Endodermal cell (in vitro differentiated cells): ENCODE measurements at regions not wholly inside any gene's neighbourhood (a gene's known extent, or its start where the extent isn't known, plus 50 kb on each side); places are given as distances from the start of the nearest gene placed in this dataset.

Experiments used
- DNase-seq: peaks from one replicate; pipeline ENCODE4 v3.0.0-alpha.2; 2017
- H3K27ac ChIP-seq: 2 replicates; pipeline ENCODE4 v1.5.1; 2013; ENCODE audit warnings: mild to moderate bottlenecking, low read depth, low read length, moderate library complexity
- H3K27me3 ChIP-seq: 2 replicates; pipeline ENCODE4 v1.6.1; 2013; ENCODE audit warnings: mild to moderate bottlenecking, low read length, moderate library complexity; ENCODE audit not compliant: insufficient read depth, control insufficient read depth, poor library complexity, severe bottlenecking
- H3K36me3 ChIP-seq: 2 replicates; pipeline ENCODE4 v1.7.0; 2013; ENCODE audit warnings: mild to moderate bottlenecking, low read length, moderate library complexity; ENCODE audit not compliant: control insufficient read depth, insufficient read depth
- H3K4me1 ChIP-seq: one replicate; pipeline ENCODE4 v1.7.0; 2013; ENCODE audit warnings: low read length; ENCODE audit not compliant: control insufficient read depth, insufficient read depth
- H3K4me3 ChIP-seq: 2 replicates; pipeline ENCODE4 v1.5.1; 2013; ENCODE audit warnings: mild to moderate bottlenecking, low read length, moderate library complexity
- H3K9ac ChIP-seq: 2 replicates; pipeline ENCODE4 v1.6.1; 2013; ENCODE audit warnings: mild to moderate bottlenecking, low read length, moderate library complexity; ENCODE audit not compliant: poor library complexity, severe bottlenecking; ENCODE audit errors: extremely low read depth
- H3K9me3 ChIP-seq: 2 replicates; pipeline ENCODE4 v1.6.1; 2013; ENCODE audit warnings: mild to moderate bottlenecking, low read length, moderate library complexity; ENCODE audit not compliant: control insufficient read depth
- H3K27ac Mint-ChIP-seq: 2 replicates; pipeline ENCODE4 v1.8.0; 2020; ENCODE audit warnings: mixed read lengths
- H3K27me3 Mint-ChIP-seq: 2 replicates; pipeline ENCODE4 v1.8.0; 2021; ENCODE audit warnings: mild to moderate bottlenecking, mixed read lengths; ENCODE audit not compliant: insufficient read depth
- H3K36me3 Mint-ChIP-seq: 2 replicates; pipeline ENCODE4 v1.8.0; 2020; ENCODE audit warnings: low read depth, mixed read lengths
- H3K4me1 Mint-ChIP-seq: 2 replicates; pipeline ENCODE4 v1.8.0; 2020; ENCODE audit warnings: mixed read lengths
- H3K4me3 Mint-ChIP-seq: 2 replicates; pipeline ENCODE4 v1.8.0; 2020; ENCODE audit warnings: mild to moderate bottlenecking, moderate library complexity, mixed read lengths
- H3K9me3 Mint-ChIP-seq: 2 replicates; pipeline ENCODE4 v1.8.0; 2020; ENCODE audit warnings: mild to moderate bottlenecking, mixed read lengths
- CTCF ChIP-seq: fragments of 200-600 bp; sonication (generic); conservative IDR thresholded peaks from 2 replicates; pipeline ENCODE4 v1.5.0; 2021; ENCODE audit warnings: antibody characterized with exemption, mild to moderate bottlenecking
- WGBS, 2 experiments: methylation state at CpG; one replicate each; pipeline versions ENCODE4 v1.1.5 to v1.1.7; 2013; ENCODE audit warnings: missing lambda C conversion rate in 2 of 2, mixed read lengths in 1 of 2; ENCODE audit not compliant: insufficient coverage in 1 of 2, insufficient read length in 1 of 2; 5-methylcytosine and 5-hydroxymethylcytosine counted together

- WGBS, 2 experiments: 89 to 96% methylated on average over 12 to 16 of the region's 16 CpGs
These were observed 126.6 kb downstream of the ZNF664 start for GRCh38 chr12:124099661-124100060.

DNA sequence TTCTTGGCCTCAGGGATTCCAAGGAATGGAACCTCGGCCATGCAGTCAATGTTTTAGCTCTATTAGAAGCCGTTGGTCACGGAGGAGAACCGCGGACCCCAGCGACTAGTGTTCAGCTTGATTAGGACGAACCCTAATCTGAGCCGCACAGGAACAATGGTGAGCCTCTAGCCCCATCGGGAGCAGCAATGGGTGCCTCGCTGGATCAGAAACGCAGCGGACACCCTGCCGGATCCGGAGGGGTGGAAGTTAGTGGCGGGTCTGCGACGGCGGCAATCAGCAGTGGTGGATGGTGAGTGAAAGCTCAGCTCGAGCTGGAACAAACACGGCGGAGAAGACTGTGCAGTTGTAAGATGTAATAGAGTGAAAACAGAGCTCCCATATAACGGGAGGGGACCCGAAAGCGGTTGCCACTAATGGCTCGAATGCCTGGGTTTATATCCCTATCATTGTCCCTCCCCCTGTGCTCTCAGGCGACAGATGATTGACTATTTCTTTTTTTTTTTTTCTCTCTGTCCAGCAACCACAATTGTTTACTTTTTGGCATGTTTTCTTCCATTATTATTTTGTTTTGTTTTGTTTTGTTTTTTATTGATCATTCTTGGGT lies 127.7 kb downstream of the ZNF664 start:
- Mint-ChIP-seq H3K36me3 (peaks cover 2% of the 10 kb centered on the region), H3K4me3 (no peak overlapping the region), H3K9me3 (peaks cover 35% of the 10 kb centered on the region), H3K4me1 (peaks cover 12% of the 10 kb centered on the region), H3K27me3 (peaks cover 2% of the 10 kb centered on the region), H3K27ac (no peak overlapping the region)
- Histone ChIP-seq H3K4me1 (peaks cover 4% of the 10 kb centered on the region), H3K9me3 (no peaks in the 10 kb centered on the region), H3K27ac (no peak overlapping the region), H3K4me3 (no peak overlapping the region), H3K36me3 (no peaks in the 10 kb centered on the region), H3K27me3 (no peaks in the 10 kb centered on the region), H3K9ac (no peak overlapping the region)
- 86 to 89% methylated on average over 10 to 25 of the region's 26 CpGs for WGBS, 2 experiments
- no peak for DNase-seq
- no peak for TF ChIP-seq CTCF

More at GRCh38 chr12:124099661-124100060, 126.6 kb downstream of the ZNF664 start:
- no peak for DNase-seq
- H3K4me3 Mint-ChIP-seq: no peak overlapping the region
- TF ChIP-seq CTCF: no peak
- no peaks in the 10 kb centered on the region for H3K27me3 ChIP-seq
- H3K4me1 Mint-ChIP-seq: peaks cover 12% of the 10 kb centered on the region
- peaks cover 4% of the 10 kb centered on the region for H3K4me1 ChIP-seq
- H3K9me3 Mint-ChIP-seq: peaks cover 30% of the 10 kb centered on the region
- H3K9me3 ChIP-seq: no peaks in the 10 kb centered on the region
- H3K36me3 Mint-ChIP-seq: peaks cover 2% of the 10 kb centered on the region
- no peaks in the 10 kb centered on the region for H3K36me3 ChIP-seq
- H3K27ac Mint-ChIP-seq: no peak overlapping the region
- H3K27me3 Mint-ChIP-seq: peaks cover 2% of the 10 kb centered on the region
- no peak overlapping the region for H3K27ac ChIP-seq
- H3K9ac ChIP-seq: no peak overlapping the region
- no peak overlapping the region for H3K4me3 ChIP-seq

DNA sequence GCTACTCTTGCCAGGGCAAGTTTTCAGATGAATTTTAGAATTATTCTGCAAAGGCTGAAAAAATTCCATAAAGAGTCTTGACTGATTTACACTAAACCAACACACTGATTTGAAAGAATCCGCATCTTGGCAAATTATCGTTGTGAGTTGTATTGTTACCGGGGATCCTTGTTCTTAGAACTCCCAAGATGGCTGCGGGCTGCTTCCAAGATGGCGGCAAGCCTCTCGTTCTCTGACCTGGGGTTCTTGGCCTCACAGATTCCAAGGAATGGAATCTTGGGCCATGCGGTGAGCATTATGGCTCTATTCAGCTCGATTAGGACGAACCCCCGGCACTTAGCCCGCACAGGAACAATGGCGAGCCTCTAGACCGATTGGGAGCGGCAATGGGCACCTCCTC lies 132.5 kb downstream of the ZNF664 start:
- TF ChIP-seq CTCF: no peak
- peaks cover 6% of the 10 kb centered on the region for H3K36me3 Mint-ChIP-seq
- 86 to 89% methylated on average over 14 of the region's 14 CpGs for WGBS, 2 experiments
- no peak overlapping the region for H3K9ac ChIP-seq
- H3K27me3 ChIP-seq: no peaks in the 10 kb centered on the region
- no peak overlapping the region for H3K4me3 ChIP-seq
- DNase-seq: no peak
- H3K36me3 ChIP-seq: no peaks in the 10 kb centered on the region
- H3K4me1 Mint-ChIP-seq: peaks cover 8% of the 10 kb centered on the region
- peaks cover 6% of the 10 kb centered on the region for H3K9me3 ChIP-seq
- no peaks in the 10 kb centered on the region for H3K27me3 Mint-ChIP-seq
- H3K9me3 Mint-ChIP-seq: peaks cover 53% of the 10 kb centered on the region
- no peak overlapping the region for H3K27ac Mint-ChIP-seq
- no peak overlapping the region for H3K27ac ChIP-seq
- H3K4me3 Mint-ChIP-seq: no peak overlapping the region
- no peaks in the 10 kb centered on the region for H3K4me1 ChIP-seq
